Stimulated activated memory B cell treated with anti-CD40 and anti-IgM and Interleukin-4, amounts not matched to agents 10 μg/mL and 1 μg/mL and 100 μg/mL, for 72 hours (primary cell): ENCODE measurements at regions not wholly inside any gene's neighbourhood (a gene's known extent, or its start where the extent isn't known, plus 50 kb on each side); places are given as distances from the start of the nearest gene placed in this dataset.
"Not testable (repeated sequence)": the region's sequence is repeated elsewhere in the genome, so short reads cannot be mapped to it uniquely, and the experiment has no call there.

Source experiments
- ATAC-seq: fragments of 150-1000 bp; cut with Tn5 transposase; 2 replicates; pipeline ENCODE4 v1.10.0; 2021
- H3K27ac Mint-ChIP-seq: one replicate; pipeline ENCODE4 v1.8.0; 2022; ENCODE audit warnings: mild to moderate bottlenecking, mixed read lengths
- H3K27me3 Mint-ChIP-seq: one replicate; pipeline ENCODE4 v1.8.0; 2022; ENCODE audit warnings: mixed read lengths
- H3K36me3 Mint-ChIP-seq: one replicate; pipeline ENCODE4 v1.8.0; 2022; ENCODE audit warnings: mixed read lengths
- H3K4me1 Mint-ChIP-seq: one replicate; pipeline ENCODE4 v1.8.0; 2022; ENCODE audit warnings: mixed read lengths
- H3K4me3 Mint-ChIP-seq: one replicate; pipeline ENCODE4 v1.8.0; 2022; ENCODE audit warnings: mild to moderate bottlenecking, moderate library complexity, mixed read lengths
- H3K9me3 Mint-ChIP-seq: one replicate; pipeline ENCODE4 v1.8.0; 2022; ENCODE audit warnings: mixed read lengths

- H3K27me3 Mint-ChIP-seq = peaks cover 18% of the 10 kb centered on the region
- H3K4me3 Mint-ChIP-seq, ATAC-seq, H3K27ac Mint-ChIP-seq, H3K4me1 Mint-ChIP-seq, H3K36me3 Mint-ChIP-seq: not testable (repeated sequence)
- H3K9me3 Mint-ChIP-seq = peaks cover 16% of the 10 kb centered on the region
Measured at GRCh38 chr20:47921829-47922228, 136.5 kb upstream of the SULF2 start.

- Mint-ChIP-seq H3K4me1 (no peaks in the 10 kb centered on the region), H3K27me3 (peaks cover 22% of the 10 kb centered on the region), H3K9me3 (peaks cover 17% of the 10 kb centered on the region), H3K36me3 (peaks cover 7% of the 10 kb centered on the region), H3K27ac (no peak overlapping the region), H3K4me3 (no peak overlapping the region)
- no peak for ATAC-seq
Measured at GRCh38 chr20:47921408-47921807, 136.1 kb upstream of the SULF2 start.

- Mint-ChIP-seq H3K27me3 (peaks cover 47% of the 10 kb centered on the region), H3K36me3 (peaks cover 14% of the 10 kb centered on the region), H3K27ac (no peak overlapping the region), H3K4me3 (no peak overlapping the region), H3K9me3 (peaks cover 22% of the 10 kb centered on the region), H3K4me1 (no peaks in the 10 kb centered on the region)
- no peak for ATAC-seq
Measured at GRCh38 chr20:47917549-47918070, 132.3 kb upstream of the SULF2 start.

GRCh38 chr20:47915495-47915894 lies 130.2 kb upstream of the SULF2 start:
- Mint-ChIP-seq H3K36me3 (peaks cover 14% of the 10 kb centered on the region), H3K9me3 (peaks cover 22% of the 10 kb centered on the region), H3K27me3 (peaks cover 54% of the 10 kb centered on the region), H3K4me3 (no peak overlapping the region), H3K27ac (no peak overlapping the region), H3K4me1 (no peaks in the 10 kb centered on the region)
- no peak for ATAC-seq

GRCh38 chr20:47914792-47915191 lies 129.5 kb upstream of the SULF2 start:
- H3K36me3 Mint-ChIP-seq = peaks cover 14% of the 10 kb centered on the region
- no peak overlapping the region for H3K27ac Mint-ChIP-seq
- peaks cover 19% of the 10 kb centered on the region for H3K9me3 Mint-ChIP-seq
- H3K4me1 Mint-ChIP-seq = peaks cover 2% of the 10 kb centered on the region
- ATAC-seq = no peak
- H3K27me3 Mint-ChIP-seq = peaks cover 55% of the 10 kb centered on the region
- no peak overlapping the region for H3K4me3 Mint-ChIP-seq

- ATAC-seq, H3K27ac Mint-ChIP-seq, H3K4me3 Mint-ChIP-seq, H3K4me1 Mint-ChIP-seq: not testable (repeated sequence)
- Mint-ChIP-seq H3K9me3 (peaks cover 16% of the 10 kb centered on the region), H3K36me3 (peaks cover 14% of the 10 kb centered on the region), H3K27me3 (peaks cover 63% of the 10 kb centered on the region)
Measured at GRCh38 chr20:47912786-47913501, 127.7 kb upstream of the SULF2 start.

- peaks cover 12% of the 10 kb centered on the region for H3K36me3 Mint-ChIP-seq
- H3K4me1 Mint-ChIP-seq, H3K4me3 Mint-ChIP-seq, ATAC-seq, H3K27ac Mint-ChIP-seq: not testable (repeated sequence)
- H3K27me3 Mint-ChIP-seq = peaks cover 69% of the 10 kb centered on the region
- peaks cover 10% of the 10 kb centered on the region for H3K9me3 Mint-ChIP-seq
Measured at GRCh38 chr20:47912165-47912564, 126.9 kb upstream of the SULF2 start.

- H3K4me1 Mint-ChIP-seq, H3K9me3 Mint-ChIP-seq, H3K4me3 Mint-ChIP-seq, H3K27ac Mint-ChIP-seq, H3K36me3 Mint-ChIP-seq, ATAC-seq: not testable (repeated sequence)
- H3K27me3 Mint-ChIP-seq = peaks cover 72% of the 10 kb centered on the region
Measured at GRCh38 chr20:47909696-47910369, 124.6 kb upstream of the SULF2 start.

GRCh38 chr20:47908361-47909035 lies 123.2 kb upstream of the SULF2 start:
- H3K9me3 Mint-ChIP-seq, ATAC-seq, H3K4me1 Mint-ChIP-seq, H3K36me3 Mint-ChIP-seq, H3K27ac Mint-ChIP-seq, H3K4me3 Mint-ChIP-seq: not testable (repeated sequence)
- H3K27me3 Mint-ChIP-seq = peaks cover 72% of the 10 kb centered on the region

- peaks cover 67% of the 10 kb centered on the region for H3K27me3 Mint-ChIP-seq
- H3K27ac Mint-ChIP-seq, H3K4me3 Mint-ChIP-seq, ATAC-seq, H3K4me1 Mint-ChIP-seq, H3K9me3 Mint-ChIP-seq, H3K36me3 Mint-ChIP-seq: not testable (repeated sequence)
Measured at GRCh38 chr20:47907951-47908350, 122.7 kb upstream of the SULF2 start.

GRCh38 chr20:47907031-47907675 lies 121.9 kb upstream of the SULF2 start:
- H3K36me3 Mint-ChIP-seq = no peaks in the 10 kb centered on the region
- H3K27me3 Mint-ChIP-seq = peaks cover 64% of the 10 kb centered on the region
- no peak overlapping the region for H3K27ac Mint-ChIP-seq
- H3K4me1 Mint-ChIP-seq = peaks cover 6% of the 10 kb centered on the region
- no peak for ATAC-seq
- H3K4me3 Mint-ChIP-seq = no peak overlapping the region
- no peaks in the 10 kb centered on the region for H3K9me3 Mint-ChIP-seq

GRCh38 chr20:47906348-47906660 lies 121.0 kb upstream of the SULF2 start:
- ATAC-seq = no peak
- Mint-ChIP-seq H3K4me3 (no peak overlapping the region), H3K4me1 (peaks cover 6% of the 10 kb centered on the region), H3K27me3 (peaks cover 55% of the 10 kb centered on the region), H3K9me3 (no peaks in the 10 kb centered on the region), H3K36me3 (no peaks in the 10 kb centered on the region), H3K27ac (no peak overlapping the region)

GRCh38 chr20:47905628-47906347 lies 120.5 kb upstream of the SULF2 start:
- Mint-ChIP-seq H3K27ac (no peak overlapping the region), H3K4me3 (no peak overlapping the region), H3K27me3 (peaks cover 51% of the 10 kb centered on the region), H3K36me3 (no peaks in the 10 kb centered on the region), H3K4me1 (peaks cover 6% of the 10 kb centered on the region), H3K9me3 (no peaks in the 10 kb centered on the region)
- ATAC-seq = no peak

- H3K27ac Mint-ChIP-seq, H3K4me1 Mint-ChIP-seq, H3K9me3 Mint-ChIP-seq, H3K36me3 Mint-ChIP-seq, H3K4me3 Mint-ChIP-seq: not testable (repeated sequence)
- H3K27me3 Mint-ChIP-seq = peaks cover 33% of the 10 kb centered on the region
- ATAC-seq = peak; percentile 60
Measured at GRCh38 chr20:47903009-47903408, 117.7 kb upstream of the SULF2 start.

- H3K9me3 Mint-ChIP-seq, H3K27ac Mint-ChIP-seq, H3K4me3 Mint-ChIP-seq, H3K36me3 Mint-ChIP-seq, H3K27me3 Mint-ChIP-seq, ATAC-seq, H3K4me1 Mint-ChIP-seq: not testable (repeated sequence)
Measured at GRCh38 chr20:47899313-47899712, 114.0 kb upstream of the SULF2 start.
